GM23338 (cell line): ENCODE measurements at regions not wholly inside any gene's neighbourhood (a gene's known extent, or its start where the extent isn't known, plus 50 kb on each side); places are given as distances from the start of the nearest gene placed in this dataset.

Experiments used
- ATAC-seq: fragments of 200-7000 bp; cut with Tn5 transposase; 3 replicates; pipeline ENCODE4 v1.9.1; 2020
- DNase-seq: peaks from one replicate; pipeline ENCODE4 v3.0.0-alpha.2; 2015; ENCODE audit warnings: low spot score
- H2AFZ ChIP-seq: fragments of 200-600 bp; sonication (generic); 2 replicates; pipeline ENCODE4 v1.8.0; 2016; ENCODE audit warnings: antibody characterized with exemption, mild to moderate bottlenecking, moderate library complexity
- H3F3A ChIP-seq: fragments of 200-600 bp; sonication (generic); replicated peaks from 2 replicates; pipeline ENCODE4 v1.8.0; 2017; ENCODE audit warnings: antibody characterized with exemption, mixed run types, low read depth
- H3K27ac ChIP-seq: fragments of 200-600 bp; sonication (generic); 2 replicates; pipeline ENCODE4 v1.6.1; 2016; ENCODE audit warnings: low read depth
- H3K27me3 ChIP-seq: fragments of 200-600 bp; sonication (generic); 2 replicates; pipeline ENCODE4 v1.8.0; 2016; ENCODE audit warnings: mild to moderate bottlenecking, mixed run types, moderate library complexity; ENCODE audit not compliant: insufficient read depth
- H3K36me3 ChIP-seq: fragments of 200-600 bp; sonication (generic); 2 replicates; pipeline ENCODE4 v1.8.0; 2016; ENCODE audit warnings: mild to moderate bottlenecking; ENCODE audit not compliant: insufficient read depth
- H3K4me1 ChIP-seq: fragments of 200-600 bp; sonication (generic); 2 replicates; pipeline ENCODE4 v1.8.0; 2016; ENCODE audit warnings: mild to moderate bottlenecking, moderate library complexity; ENCODE audit not compliant: insufficient read depth
- H3K4me2 ChIP-seq: fragments of 200-600 bp; sonication (generic); 2 replicates; pipeline ENCODE4 v1.7.1; 2017; ENCODE audit warnings: mixed run types
- H3K4me3 ChIP-seq: fragments of 200-600 bp; sonication (generic); 2 replicates; pipeline ENCODE4 v1.6.1; 2016; ENCODE audit warnings: mixed run types
- H3K79me2 ChIP-seq: fragments of 200-600 bp; sonication (generic); replicated peaks from 2 replicates; pipeline ENCODE4 v1.8.0; 2017; ENCODE audit warnings: mild to moderate bottlenecking; ENCODE audit not compliant: insufficient read depth
- H3K9me2 ChIP-seq: fragments of 200-600 bp; sonication (generic); 2 replicates; pipeline ENCODE4 v1.8.0; 2017; ENCODE audit not compliant: insufficient read depth
- H4K20me1 ChIP-seq: fragments of 200-600 bp; sonication (generic); replicated peaks from 2 replicates; pipeline ENCODE4 v1.8.0; 2017; ENCODE audit warnings: mild to moderate bottlenecking; ENCODE audit not compliant: insufficient read depth
- H3K27ac Mint-ChIP-seq: 2 replicates; pipeline ENCODE4 v1.8.0; 2020; ENCODE audit warnings: inconsistent platforms, mild to moderate bottlenecking, moderate library complexity, mixed read lengths
- H3K27me3 Mint-ChIP-seq: 3 replicates; pipeline ENCODE4 v1.8.0; 2022; ENCODE audit warnings: low read depth, mild to moderate bottlenecking, moderate library complexity, mixed read lengths, inconsistent platforms; ENCODE audit not compliant: insufficient read depth, poor library complexity
- H3K36me3 Mint-ChIP-seq: 3 replicates; pipeline ENCODE4 v1.8.0; 2021; ENCODE audit warnings: low read depth, mild to moderate bottlenecking, inconsistent platforms, moderate library complexity, mixed read lengths
- H3K4me1 Mint-ChIP-seq: 3 replicates; pipeline ENCODE4 v1.8.0; 2020; ENCODE audit warnings: mild to moderate bottlenecking, inconsistent platforms, mixed read lengths
- H3K4me3 Mint-ChIP-seq: 3 replicates; pipeline ENCODE4 v1.8.0; 2021; ENCODE audit warnings: moderate library complexity, mild to moderate bottlenecking, inconsistent platforms, mixed read lengths
- H3K9me3 Mint-ChIP-seq: 3 replicates; pipeline ENCODE4 v1.8.0; 2020; ENCODE audit warnings: moderate library complexity, mild to moderate bottlenecking, inconsistent platforms, mixed read lengths
- CREB1 ChIP-seq: fragments of 250-450 bp; sonication (Bioruptor Pico); IDR thresholded peaks from 2 replicates; pipeline ENCODE4 v1.5.0; 2020; ENCODE audit warnings: low read depth, mild to moderate bottlenecking, moderate library complexity
- EZH2 ChIP-seq: fragments of 200-600 bp; sonication (generic); IDR thresholded peaks from one replicate; pipeline ENCODE4 v1.8.0; 2017; ENCODE audit warnings: antibody characterized with exemption, mild to moderate bottlenecking, low read depth; ENCODE audit not compliant: unreplicated experiment
- EZH2phosphoT487 ChIP-seq: fragments of 200-600 bp; sonication (generic); IDR thresholded peaks from one replicate; pipeline ENCODE4 v1.8.1; 2018; ENCODE audit warnings: antibody characterized with exemption; ENCODE audit not compliant: unreplicated experiment
- JUNB ChIP-seq: IDR thresholded peaks from one replicate; pipeline ENCODE4 v1.6.1; 2016; ENCODE audit warnings: antibody characterized with exemption; ENCODE audit not compliant: unreplicated experiment
- NANOG ChIP-seq: IDR thresholded peaks from 2 replicates; pipeline ENCODE4 v1.6.1; 2016; ENCODE audit warnings: antibody characterized with exemption, borderline replicate concordance
- POLR2AphosphoS5 ChIP-seq: IDR thresholded peaks from 2 replicates; pipeline ENCODE4 v1.6.1; 2016; ENCODE audit warnings: antibody characterized with exemption, low read depth
- STAT1 ChIP-seq: IDR thresholded peaks from one replicate; pipeline ENCODE4 v1.6.1; 2016; ENCODE audit warnings: antibody characterized with exemption; ENCODE audit not compliant: unreplicated experiment
- ZNF114 ChIP-seq: fragments of 250-450 bp; sonication (Bioruptor Pico); IDR thresholded peaks from 2 replicates; pipeline ENCODE4 v1.5.0; 2020; ENCODE audit warnings: mild to moderate bottlenecking, moderate library complexity
- TF ChIP-seq, protein P1 (sequence below), 2 experiments: fragments of 200-600 bp in 1 of 2; sonication (generic) in 1 of 2; conservative IDR thresholded peaks; 2 replicates each; pipeline versions ENCODE4 v1.5.1 to v1.6.1; 2016 to 2017; ENCODE audit warnings: antibody characterized with exemption in 2 of 2, low read depth in 2 of 2, mild to moderate bottlenecking in 2 of 2, moderate library complexity in 1 of 2
- TF ChIP-seq, protein P2 (sequence below): IDR thresholded peaks from one replicate; pipeline ENCODE4 v1.6.1; 2018; ENCODE audit warnings: antibody characterized with exemption; ENCODE audit not compliant: unreplicated experiment
- TF ChIP-seq, protein P3 (sequence below): IDR thresholded peaks from 2 replicates; pipeline ENCODE4 v1.6.1; 2016; ENCODE audit warnings: antibody characterized with exemption

DNA sequence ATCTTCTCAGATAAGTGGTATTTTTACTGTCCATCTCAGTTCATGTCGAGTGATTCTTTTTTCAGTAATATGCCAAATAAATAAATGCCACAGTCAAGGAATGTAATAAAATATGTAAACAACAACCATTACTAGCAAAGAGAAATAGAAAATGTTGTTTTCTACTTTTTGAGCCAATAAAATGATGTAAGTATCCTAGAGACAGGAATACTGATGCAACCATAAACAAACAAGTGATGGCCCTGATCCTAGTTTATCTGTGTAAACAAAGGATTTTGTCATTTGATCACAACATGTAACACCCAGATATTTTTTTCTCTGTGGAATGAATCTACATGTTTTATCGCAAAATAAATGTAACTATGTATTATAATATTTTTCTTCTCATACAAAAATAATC, 1852.8 kb downstream of the EFNA5 start:
- DNase-seq (no peak), ATAC-seq (no peak)
- Histone ChIP-seq H3K36me3 (no peaks in the 10 kb centered on the region), H3K27me3 (no peaks in the 10 kb centered on the region), H3K4me2 (no peak overlapping the region), H3K27ac (no peak overlapping the region), H3K79me2 (no peaks in the 10 kb centered on the region), H4K20me1 (no peaks in the 10 kb centered on the region), H3F3A (no peaks in the 10 kb centered on the region), H3K4me1 (no peaks in the 10 kb centered on the region), H2AFZ (peak overlapping the region; percentile 8; the same call in 1 of the 2 replicates), H3K9me2 (no peaks in the 10 kb centered on the region), H3K4me3 (no peak overlapping the region)
- H3K27me3 Mint-ChIP-seq: peaks cover 1% of the 10 kb centered on the region
- TF ChIP-seq CREB1 (CRISPR knock-in tag): no peak
- TF ChIP-seq STAT1: no peak
- TF ChIP-seq EZH2phosphoT487: no peak
- no peak for TF ChIP-seq NANOG
- TF ChIP-seq EZH2: no peak
- no peak for TF ChIP-seq JUNB
- TF ChIP-seq, protein P1, sequence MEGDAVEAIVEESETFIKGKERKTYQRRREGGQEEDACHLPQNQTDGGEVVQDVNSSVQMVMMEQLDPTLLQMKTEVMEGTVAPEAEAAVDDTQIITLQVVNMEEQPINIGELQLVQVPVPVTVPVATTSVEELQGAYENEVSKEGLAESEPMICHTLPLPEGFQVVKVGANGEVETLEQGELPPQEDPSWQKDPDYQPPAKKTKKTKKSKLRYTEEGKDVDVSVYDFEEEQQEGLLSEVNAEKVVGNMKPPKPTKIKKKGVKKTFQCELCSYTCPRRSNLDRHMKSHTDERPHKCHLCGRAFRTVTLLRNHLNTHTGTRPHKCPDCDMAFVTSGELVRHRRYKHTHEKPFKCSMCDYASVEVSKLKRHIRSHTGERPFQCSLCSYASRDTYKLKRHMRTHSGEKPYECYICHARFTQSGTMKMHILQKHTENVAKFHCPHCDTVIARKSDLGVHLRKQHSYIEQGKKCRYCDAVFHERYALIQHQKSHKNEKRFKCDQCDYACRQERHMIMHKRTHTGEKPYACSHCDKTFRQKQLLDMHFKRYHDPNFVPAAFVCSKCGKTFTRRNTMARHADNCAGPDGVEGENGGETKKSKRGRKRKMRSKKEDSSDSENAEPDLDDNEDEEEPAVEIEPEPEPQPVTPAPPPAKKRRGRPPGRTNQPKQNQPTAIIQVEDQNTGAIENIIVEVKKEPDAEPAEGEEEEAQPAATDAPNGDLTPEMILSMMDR (conservative IDR thresholded peaks at IDR 0.05; ENCODE audit: low read depth in 2 of 2): no peak
- TF ChIP-seq, protein P2, sequence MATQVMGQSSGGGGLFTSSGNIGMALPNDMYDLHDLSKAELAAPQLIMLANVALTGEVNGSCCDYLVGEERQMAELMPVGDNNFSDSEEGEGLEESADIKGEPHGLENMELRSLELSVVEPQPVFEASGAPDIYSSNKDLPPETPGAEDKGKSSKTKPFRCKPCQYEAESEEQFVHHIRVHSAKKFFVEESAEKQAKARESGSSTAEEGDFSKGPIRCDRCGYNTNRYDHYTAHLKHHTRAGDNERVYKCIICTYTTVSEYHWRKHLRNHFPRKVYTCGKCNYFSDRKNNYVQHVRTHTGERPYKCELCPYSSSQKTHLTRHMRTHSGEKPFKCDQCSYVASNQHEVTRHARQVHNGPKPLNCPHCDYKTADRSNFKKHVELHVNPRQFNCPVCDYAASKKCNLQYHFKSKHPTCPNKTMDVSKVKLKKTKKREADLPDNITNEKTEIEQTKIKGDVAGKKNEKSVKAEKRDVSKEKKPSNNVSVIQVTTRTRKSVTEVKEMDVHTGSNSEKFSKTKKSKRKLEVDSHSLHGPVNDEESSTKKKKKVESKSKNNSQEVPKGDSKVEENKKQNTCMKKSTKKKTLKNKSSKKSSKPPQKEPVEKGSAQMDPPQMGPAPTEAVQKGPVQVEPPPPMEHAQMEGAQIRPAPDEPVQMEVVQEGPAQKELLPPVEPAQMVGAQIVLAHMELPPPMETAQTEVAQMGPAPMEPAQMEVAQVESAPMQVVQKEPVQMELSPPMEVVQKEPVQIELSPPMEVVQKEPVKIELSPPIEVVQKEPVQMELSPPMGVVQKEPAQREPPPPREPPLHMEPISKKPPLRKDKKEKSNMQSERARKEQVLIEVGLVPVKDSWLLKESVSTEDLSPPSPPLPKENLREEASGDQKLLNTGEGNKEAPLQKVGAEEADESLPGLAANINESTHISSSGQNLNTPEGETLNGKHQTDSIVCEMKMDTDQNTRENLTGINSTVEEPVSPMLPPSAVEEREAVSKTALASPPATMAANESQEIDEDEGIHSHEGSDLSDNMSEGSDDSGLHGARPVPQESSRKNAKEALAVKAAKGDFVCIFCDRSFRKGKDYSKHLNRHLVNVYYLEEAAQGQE: no peak
- no peak for TF ChIP-seq ZNF114 (CRISPR knock-in tag)
- H3K4me3 Mint-ChIP-seq: no peak overlapping the region
- H3K9me3 Mint-ChIP-seq: no peaks in the 10 kb centered on the region
- H3K27ac Mint-ChIP-seq: no peak overlapping the region
- H3K36me3 Mint-ChIP-seq: no peaks in the 10 kb centered on the region
- no peaks in the 10 kb centered on the region for H3K4me1 Mint-ChIP-seq

DNA sequence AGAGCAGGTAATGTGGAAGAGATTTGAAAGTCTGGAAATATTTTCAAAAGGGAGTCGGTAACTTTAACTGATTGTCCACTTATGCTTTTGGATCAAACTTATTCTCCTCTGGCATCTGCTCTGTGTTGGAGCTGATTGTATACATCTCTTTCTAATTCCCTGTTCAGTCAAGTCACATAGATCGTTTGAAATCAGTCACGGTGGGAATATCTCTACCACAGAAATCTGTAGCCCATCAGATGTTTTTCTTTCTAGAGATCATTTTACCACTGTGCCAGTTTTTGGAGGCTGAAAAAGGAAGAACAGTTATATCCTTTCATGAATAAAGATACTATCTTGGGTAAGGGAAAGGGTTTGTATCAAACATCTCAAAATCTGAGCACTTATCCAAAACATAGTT, 1853.3 kb downstream of the EFNA5 start:
- H2AFZ ChIP-seq: peak overlapping the region; percentile 8; the same call in 1 of the 2 replicates
- H3K36me3 Mint-ChIP-seq: no peaks in the 10 kb centered on the region
- no peak for ATAC-seq
- TF ChIP-seq STAT1: no peak
- TF ChIP-seq ZNF114 (CRISPR knock-in tag): no peak
- no peak for TF ChIP-seq JUNB
- TF ChIP-seq, protein P3, sequence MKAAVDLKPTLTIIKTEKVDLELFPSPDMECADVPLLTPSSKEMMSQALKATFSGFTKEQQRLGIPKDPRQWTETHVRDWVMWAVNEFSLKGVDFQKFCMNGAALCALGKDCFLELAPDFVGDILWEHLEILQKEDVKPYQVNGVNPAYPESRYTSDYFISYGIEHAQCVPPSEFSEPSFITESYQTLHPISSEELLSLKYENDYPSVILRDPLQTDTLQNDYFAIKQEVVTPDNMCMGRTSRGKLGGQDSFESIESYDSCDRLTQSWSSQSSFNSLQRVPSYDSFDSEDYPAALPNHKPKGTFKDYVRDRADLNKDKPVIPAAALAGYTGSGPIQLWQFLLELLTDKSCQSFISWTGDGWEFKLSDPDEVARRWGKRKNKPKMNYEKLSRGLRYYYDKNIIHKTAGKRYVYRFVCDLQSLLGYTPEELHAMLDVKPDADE: no peak
- no peak for TF ChIP-seq POLR2AphosphoS5

More for the DNA sequence above, 1853.3 kb downstream of the EFNA5 start:
- Histone ChIP-seq H3K27me3 (no peaks in the 10 kb centered on the region), H3K79me2 (no peaks in the 10 kb centered on the region), H3K36me3 (no peaks in the 10 kb centered on the region), H3F3A (no peaks in the 10 kb centered on the region), H3K4me3 (no peak overlapping the region), H3K4me1 (no peaks in the 10 kb centered on the region), H3K9me2 (no peaks in the 10 kb centered on the region), H3K4me2 (no peak overlapping the region), H4K20me1 (no peaks in the 10 kb centered on the region), H3K27ac (no peak overlapping the region)
- Mint-ChIP-seq H3K9me3 (no peaks in the 10 kb centered on the region), H3K4me3 (no peak overlapping the region), H3K4me1 (no peaks in the 10 kb centered on the region), H3K27me3 (peaks cover 1% of the 10 kb centered on the region), H3K27ac (no peak overlapping the region)
- no peak for DNase-seq
